Stomach (tissue), 4 donors: ENCODE measurements at regions not wholly inside any gene's neighbourhood (a gene's known extent, or its start where the extent isn't known, plus 50 kb on each side); places are given as distances from the start of the nearest gene placed in this dataset.

Experiments
- CTCF ChIP-seq, 7 experiments: fragments of 450-650 bp in 4 of 7; fragments of 200-600 bp in 3 of 7; sonication (generic) in 3 of 7; IDR thresholded peaks; one replicate each; pipeline ENCODE4 v1.5.1; 2016 to 2019; ENCODE audit warnings: antibody characterized with exemption in 7 of 7, control low read depth in 2 of 7, mild to moderate bottlenecking in 1 of 7
- POLR2A ChIP-seq, 4 donors: fragments of 450-650 bp; IDR thresholded peaks; one replicate each; pipeline ENCODE4 v1.6.1; 2016; ENCODE audit warnings: antibody characterized with exemption in 4 of 4, control low read depth in 2 of 4, mild to moderate bottlenecking in 1 of 4, moderate library complexity in 1 of 4
- POLR2AphosphoS5 ChIP-seq, 3 donors: sonication (generic); formaldehyde crosslinking; IDR thresholded peaks; one replicate each; pipeline ENCODE4 v1.6.1; 2016; ENCODE audit warnings: antibody characterized with exemption in 3 of 3

GRCh38 chr1:43101061-43101460 lies 71.0 kb downstream of the EBNA1BP2 start:
- no peak for TF ChIP-seq POLR2A (IDR thresholded peaks at IDR 0.05)
- TF ChIP-seq POLR2AphosphoS5 (IDR thresholded peaks at IDR 0.05): no peak
- TF ChIP-seq CTCF (IDR thresholded peaks at IDR 0.05): no peak
